GM21390 (cell line): ENCODE measurements at regions not wholly inside any gene's neighbourhood (a gene's known extent, or its start where the extent isn't known, plus 50 kb on each side); places are given as distances from the start of the nearest gene placed in this dataset.
"Not testable (repeated sequence)": the region's sequence is repeated elsewhere in the genome, so short reads cannot be mapped to it uniquely, and the experiment has no call there.

Experiments used
- ATAC-seq: cut with Tn5 transposase; IDR thresholded peaks from one replicate; pipeline ENCODE4 v1.9.1; 2021; ENCODE audit not compliant: unreplicated experiment

DNA sequence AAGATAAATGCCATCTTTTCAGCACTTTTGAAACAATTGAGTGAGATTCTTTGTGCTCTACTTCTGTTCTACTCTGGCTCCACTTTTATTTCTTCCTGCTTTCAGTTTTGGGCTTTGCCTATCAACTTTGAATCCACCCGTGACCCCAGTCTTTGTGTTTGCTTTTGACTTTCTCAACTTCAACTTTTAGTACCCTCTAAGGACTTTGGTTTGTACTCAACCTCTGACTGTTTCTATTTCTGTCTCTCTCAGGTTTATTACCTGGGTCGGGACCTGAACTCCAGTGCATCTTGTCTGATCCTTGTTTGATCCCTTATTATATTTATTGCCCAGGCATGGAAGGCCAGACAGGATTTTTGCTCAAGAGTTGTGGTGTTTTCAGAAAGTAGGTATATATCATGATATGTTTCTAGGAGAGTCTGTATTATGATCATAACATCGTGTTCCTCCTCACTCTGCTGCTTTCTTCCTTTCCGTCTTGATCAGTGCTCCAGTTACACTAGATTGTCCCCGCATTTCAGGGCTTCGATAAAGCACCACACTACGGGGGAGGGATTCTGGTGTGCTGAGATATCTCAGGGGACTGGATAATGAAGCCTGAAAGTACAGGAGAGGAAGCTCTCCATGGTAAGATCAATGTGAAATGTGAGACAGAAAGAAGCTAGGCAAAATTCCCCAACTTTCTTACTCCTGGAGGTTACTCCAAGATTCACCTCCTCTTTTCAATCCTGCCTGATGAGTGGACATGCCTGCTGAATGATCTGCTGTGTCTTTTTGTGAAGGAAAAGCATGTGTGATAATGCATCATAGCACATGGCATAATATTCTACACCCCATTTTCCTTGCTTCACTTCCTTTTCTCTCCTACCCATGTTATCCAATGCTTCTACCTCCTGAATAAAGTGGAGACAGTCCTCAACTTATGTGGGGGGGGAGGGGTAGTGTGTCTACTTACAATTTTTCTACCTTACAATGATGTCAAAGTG is 155.5 kb upstream of the GRIN3A start:
- ATAC-seq, result no peak

GRCh38 chr9:101881508-101881907 is 143.1 kb upstream of the GRIN3A start:
- ATAC-seq, result no peak

GRCh38 chr9:101880846-101881245 is 142.4 kb upstream of the GRIN3A start:
- ATAC-seq, result no peak

DNA sequence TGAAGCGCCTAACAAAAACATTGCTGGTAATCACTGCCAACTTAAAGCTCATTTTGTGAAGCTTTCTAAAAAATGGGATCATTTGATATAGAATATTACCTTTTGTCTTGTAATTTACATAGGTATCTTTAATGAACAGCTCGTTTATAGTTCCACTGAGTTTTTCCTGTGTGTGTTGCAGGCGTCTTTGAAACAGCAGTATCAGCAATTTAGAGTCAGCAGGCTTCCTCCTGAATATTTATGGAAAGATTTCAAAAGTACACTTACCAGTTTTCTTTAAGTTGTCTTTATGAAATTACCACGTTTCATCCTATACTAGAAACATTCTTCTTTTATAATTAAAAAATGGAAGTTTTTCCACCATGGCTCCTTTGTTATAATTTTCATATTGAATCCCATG is 140.3 kb upstream of the GRIN3A start:
- no peak for ATAC-seq

- ATAC-seq, result no peak
These were observed 139.0 kb upstream of the GRIN3A start for GRCh38 chr9:101877439-101877838.

GRCh38 chr9:101861472-101861871 is 123.0 kb upstream of the GRIN3A start:
- no peak for ATAC-seq

DNA sequence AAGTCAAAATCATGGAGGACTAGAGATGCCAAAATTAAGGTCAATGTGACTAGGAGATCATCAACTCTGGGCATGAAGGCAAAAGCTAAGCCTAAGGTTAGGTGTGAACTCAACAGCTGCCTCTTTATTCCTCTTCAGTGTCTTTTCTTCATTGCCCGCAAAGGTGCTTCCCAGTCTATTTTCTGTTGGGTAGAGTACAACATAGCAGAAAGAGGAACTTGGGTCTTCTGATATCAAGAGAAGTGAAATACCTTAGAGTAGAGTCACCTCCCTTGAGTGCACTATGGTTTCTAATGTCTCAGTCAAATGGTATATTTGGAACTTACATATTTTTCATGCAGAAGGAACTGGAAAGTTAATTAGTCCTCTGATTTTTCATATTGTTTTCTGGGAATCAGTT is 122.5 kb upstream of the GRIN3A start:
- ATAC-seq, result no peak

GRCh38 chr9:101859620-101860019 is 121.2 kb upstream of the GRIN3A start:
- ATAC-seq, result no peak

GRCh38 chr9:101858026-101858425 is 119.6 kb upstream of the GRIN3A start:
- no peak for ATAC-seq

GRCh38 chr9:101849102-101849707 is 110.8 kb upstream of the GRIN3A start:
- no peak for ATAC-seq

DNA sequence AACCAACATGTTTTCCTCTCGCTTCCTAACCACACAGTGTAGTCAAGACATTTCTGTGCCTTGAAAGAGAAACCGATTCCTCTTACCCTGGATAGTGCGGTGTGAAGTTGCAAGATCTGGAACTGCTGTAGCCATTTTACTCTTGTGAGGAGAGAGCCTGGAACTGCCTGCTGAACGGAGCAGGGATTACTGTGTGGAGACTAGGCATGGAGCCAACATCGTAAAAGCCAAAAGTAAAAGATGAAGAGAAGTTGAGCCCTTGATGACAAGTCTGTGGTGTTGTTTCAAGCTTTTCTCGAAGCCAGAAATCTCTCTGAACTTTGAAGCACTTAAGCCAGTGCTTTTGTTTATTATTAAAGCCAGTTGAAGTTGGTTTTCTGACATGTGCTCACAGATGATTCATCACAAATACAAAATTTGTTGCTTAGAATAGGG is 110.1 kb upstream of the GRIN3A start:
- no peak for ATAC-seq

- no peak for ATAC-seq
These were observed 107.7 kb upstream of the GRIN3A start for GRCh38 chr9:101846161-101846560.

DNA sequence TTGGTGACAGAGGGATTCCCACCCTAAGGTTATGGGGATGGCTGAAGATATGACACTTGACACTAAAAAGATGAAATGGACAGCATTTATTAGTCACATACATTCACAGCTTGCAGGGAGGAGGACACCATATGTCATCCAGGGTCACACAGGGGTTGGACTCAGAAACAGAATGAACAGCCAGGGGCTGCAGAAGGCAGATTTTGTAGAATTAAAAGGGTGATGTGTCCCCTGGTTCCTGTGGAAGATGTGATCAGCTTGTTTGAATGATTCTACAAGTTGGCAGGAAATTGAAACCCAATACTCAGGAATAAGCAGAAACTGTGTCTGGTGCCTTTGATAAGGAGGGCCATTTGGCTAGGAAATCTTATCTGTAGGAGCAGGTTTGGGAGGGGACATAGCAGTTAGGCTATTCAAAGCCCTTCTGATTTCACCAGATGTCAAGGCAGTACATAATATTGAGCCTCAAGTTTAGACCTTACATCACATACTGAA is 102.3 kb upstream of the GRIN3A start:
- ATAC-seq, result no peak

DNA sequence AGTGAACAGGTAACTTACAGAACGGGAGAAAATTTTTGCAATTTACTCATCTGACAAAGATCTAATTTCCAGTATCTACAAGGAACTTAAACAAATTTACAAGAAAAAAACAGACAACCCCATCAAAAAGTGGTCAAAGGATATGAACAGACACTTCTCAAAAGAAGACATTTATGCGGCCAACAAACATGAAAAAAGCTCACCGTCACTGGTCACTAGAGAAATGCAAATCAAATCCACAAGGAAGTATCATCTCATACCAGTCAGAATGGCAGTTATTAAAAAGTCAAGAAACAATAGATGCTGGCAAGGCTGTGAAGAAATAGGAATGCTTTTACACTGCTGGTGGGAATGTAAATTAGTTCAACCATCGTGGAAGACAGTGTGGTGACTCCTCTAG is 100.5 kb upstream of the GRIN3A start:
- not testable (repeated sequence) for ATAC-seq

- ATAC-seq, result no peak
These were observed 97.6 kb upstream of the GRIN3A start for GRCh38 chr9:101836021-101836420.

GRCh38 chr9:101832486-101832885 is 94.0 kb upstream of the GRIN3A start:
- no peak for ATAC-seq

GRCh38 chr9:101821450-101821849 is 83.0 kb upstream of the GRIN3A start:
- ATAC-seq, result not testable (repeated sequence)

DNA sequence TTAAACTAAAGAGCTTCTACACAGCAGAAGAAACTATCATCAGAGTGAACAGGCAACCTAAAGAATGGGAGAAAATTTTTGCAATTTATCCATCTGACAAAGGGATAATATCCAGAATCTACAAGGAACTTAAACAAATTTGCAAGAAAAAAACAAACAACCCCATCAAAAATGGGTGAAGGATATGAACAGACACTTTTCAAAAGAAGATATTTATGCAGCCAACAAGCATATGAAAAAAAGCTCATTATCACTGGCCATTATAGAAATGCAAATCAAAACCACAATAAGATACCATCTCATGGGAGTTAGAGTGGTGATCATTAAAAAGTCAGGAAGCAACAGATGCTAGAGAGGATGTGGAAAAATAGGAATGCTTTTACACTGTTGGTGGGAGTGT is 82.5 kb upstream of the GRIN3A start:
- not testable (repeated sequence) for ATAC-seq

DNA sequence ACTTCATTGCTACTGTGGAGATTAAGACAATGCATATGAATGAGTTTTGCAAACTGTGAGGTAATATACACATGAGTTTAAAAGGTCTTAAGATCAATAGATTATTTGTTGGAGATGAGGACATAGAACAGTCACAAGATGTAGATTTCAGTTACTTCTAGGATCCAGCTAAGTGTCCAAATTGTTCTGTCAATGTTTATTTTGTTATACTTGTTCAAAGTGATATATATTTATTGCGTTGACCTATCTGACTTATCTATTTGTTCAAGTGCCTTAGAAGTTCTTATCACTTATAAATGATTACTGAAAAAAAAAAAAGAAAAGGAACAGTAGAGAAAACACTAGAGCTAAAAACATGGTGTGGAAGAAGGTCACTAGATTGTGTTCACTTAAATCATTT is 75.6 kb upstream of the GRIN3A start:
- ATAC-seq, result no peak

- not testable (repeated sequence) for ATAC-seq
These were observed 69.4 kb upstream of the GRIN3A start for GRCh38 chr9:101807879-101808278.

- ATAC-seq, result no peak
These were observed 57.6 kb upstream of the GRIN3A start for GRCh38 chr9:101796044-101796443.

GRCh38 chr9:101795147-101795546 is 56.7 kb upstream of the GRIN3A start:
- ATAC-seq, result no peak
